ENCODE measurements at regions not wholly inside any gene's neighbourhood (a gene's known extent, or its start where the extent isn't known, plus 50 kb on each side); places are given as distances from the start of the nearest gene placed in this dataset.
"Not testable (repeated sequence)": the region's sequence is repeated elsewhere in the genome, so short reads cannot be mapped to it uniquely, and the experiment has no call there.

GRCh38 chr4:27696257-27696656 is 835.6 kb downstream of the STIM2 start:
- TF ChIP-seq, protein P1, sequence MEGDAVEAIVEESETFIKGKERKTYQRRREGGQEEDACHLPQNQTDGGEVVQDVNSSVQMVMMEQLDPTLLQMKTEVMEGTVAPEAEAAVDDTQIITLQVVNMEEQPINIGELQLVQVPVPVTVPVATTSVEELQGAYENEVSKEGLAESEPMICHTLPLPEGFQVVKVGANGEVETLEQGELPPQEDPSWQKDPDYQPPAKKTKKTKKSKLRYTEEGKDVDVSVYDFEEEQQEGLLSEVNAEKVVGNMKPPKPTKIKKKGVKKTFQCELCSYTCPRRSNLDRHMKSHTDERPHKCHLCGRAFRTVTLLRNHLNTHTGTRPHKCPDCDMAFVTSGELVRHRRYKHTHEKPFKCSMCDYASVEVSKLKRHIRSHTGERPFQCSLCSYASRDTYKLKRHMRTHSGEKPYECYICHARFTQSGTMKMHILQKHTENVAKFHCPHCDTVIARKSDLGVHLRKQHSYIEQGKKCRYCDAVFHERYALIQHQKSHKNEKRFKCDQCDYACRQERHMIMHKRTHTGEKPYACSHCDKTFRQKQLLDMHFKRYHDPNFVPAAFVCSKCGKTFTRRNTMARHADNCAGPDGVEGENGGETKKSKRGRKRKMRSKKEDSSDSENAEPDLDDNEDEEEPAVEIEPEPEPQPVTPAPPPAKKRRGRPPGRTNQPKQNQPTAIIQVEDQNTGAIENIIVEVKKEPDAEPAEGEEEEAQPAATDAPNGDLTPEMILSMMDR (IDR thresholded peaks at IDR 0.05), result not testable (repeated sequence)
- TF ChIP-seq ZFX (IDR thresholded peaks at IDR 0.05; ENCODE audit: borderline replicate concordance), result not testable (repeated sequence)
